Stomach (tissue), 8 donors: ENCODE measurements at regions not wholly inside any gene's neighbourhood (a gene's known extent, or its start where the extent isn't known, plus 50 kb on each side); places are given as distances from the start of the nearest gene placed in this dataset.

Experiments
- DNase-seq, 2 donors: peaks; one replicate each; pipeline versions ENCODE4 v3.0.0 to v3.0.0-alpha.2; 2013 to 2019
- H3K27ac ChIP-seq, 5 donors: fragments of 200-600 bp in 4 of 5; sonication (generic) in 4 of 5; one replicate each; pipeline ENCODE4 v1.5.1; 2013 to 2019; ENCODE audit warnings: mild to moderate bottlenecking in 1 of 5, moderate library complexity in 1 of 5
- H3K27me3 ChIP-seq, 3 donors: fragments of 200-600 bp; sonication (generic); one replicate each; pipeline ENCODE4 v1.5.1; 2017 to 2019; ENCODE audit warnings: mixed run types in 1 of 3
- H3K36me3 ChIP-seq, 4 donors: fragments of 200-600 bp; sonication (generic); 1 replicate in 3 of 4; 2 replicates in 1 of 4; pipeline ENCODE4 v1.5.1; 2016 to 2019
- H3K4me1 ChIP-seq, 4 donors: fragments of 200-600 bp; sonication (generic); one replicate each; pipeline ENCODE4 v1.5.1; 2016 to 2019
- H3K4me3 ChIP-seq, 4 donors: fragments of 200-600 bp; sonication (generic) in 3 of 4; one replicate each; pipeline ENCODE4 v1.5.1; 2016 to 2019; ENCODE audit warnings: mild to moderate bottlenecking in 1 of 4
- H3K9me3 ChIP-seq, 4 donors: fragments of 200-600 bp; sonication (generic); one replicate each; pipeline ENCODE4 v1.5.1; 2016 to 2019
- CTCF ChIP-seq, 7 experiments: fragments of 450-650 bp in 4 of 7; fragments of 200-600 bp in 3 of 7; sonication (generic) in 3 of 7; IDR thresholded peaks; one replicate each; pipeline ENCODE4 v1.5.1; 2016 to 2019; ENCODE audit warnings: antibody characterized with exemption in 7 of 7, control low read depth in 2 of 7, mild to moderate bottlenecking in 1 of 7
- EP300 ChIP-seq: sonication (generic); formaldehyde crosslinking; IDR thresholded peaks from one replicate; pipeline ENCODE4 v1.6.1; 2017; ENCODE audit warnings: antibody characterized with exemption
- POLR2A ChIP-seq, 4 donors: fragments of 450-650 bp; IDR thresholded peaks; one replicate each; pipeline ENCODE4 v1.6.1; 2016; ENCODE audit warnings: antibody characterized with exemption in 4 of 4, control low read depth in 2 of 4, mild to moderate bottlenecking in 1 of 4, moderate library complexity in 1 of 4
- POLR2AphosphoS5 ChIP-seq, 3 donors: sonication (generic); formaldehyde crosslinking; IDR thresholded peaks; one replicate each; pipeline ENCODE4 v1.6.1; 2016; ENCODE audit warnings: antibody characterized with exemption in 3 of 3
- WGBS, 5 donors: extraction: QIAGEN DNeasy Blood & Tissue Kit in 3 of 5; methylation state at CpG; one replicate each; pipeline versions ENCODE4 v1.1.5 to v1.1.7; 2013 to 2018; 5-methylcytosine and 5-hydroxymethylcytosine counted together
- intact Hi-C: fragments of 100-400 bp; cut with DNase I; formaldehyde crosslinking; loops from one replicate; pipeline ENCODE4 v1.15.1; 2023; ENCODE audit warnings: low total_unique reads
- donor health status: healthy with polysubstance abuse.
- donor health status: Bipolar disorder and iron deficiency.
- donor health status: healthy.

GRCh38 chr15:23823508-23823907, 136.4 kb upstream of the NDN start:
- Histone ChIP-seq H3K27ac (no peak overlapping the region), H3K27me3 (no peaks in the 10 kb centered on the region), H3K4me3 (no peak overlapping the region), H3K4me1 (no peaks in the 10 kb centered on the region), H3K36me3 (no peaks in the 10 kb centered on the region), H3K9me3 (peaks cover 0 to 16% (median 11%) of the 10 kb centered on the region in 4 donors)
- 69 to 89% (median 77%) methylated on average over 5 to 7 of the region's 7 CpGs for WGBS, 5 donors
- intact Hi-C loops, result no loop called here
- peak in 1 of 2 donors; percentile 1 for DNase-seq
- TF ChIP-seq POLR2A (IDR thresholded peaks at IDR 0.05), result no peak
- no peak for TF ChIP-seq POLR2AphosphoS5 (IDR thresholded peaks at IDR 0.05)
- TF ChIP-seq CTCF (IDR thresholded peaks at IDR 0.05), result no peak
- no peak for TF ChIP-seq EP300

- Histone ChIP-seq H3K4me1 (no peaks in the 10 kb centered on the region), H3K27ac (no peak overlapping the region), H3K4me3 (no peak overlapping the region), H3K36me3 (no peaks in the 10 kb centered on the region), H3K9me3 (peaks cover 0 to 12% (median 5%) of the 10 kb centered on the region in 4 donors), H3K27me3 (no peaks in the 10 kb centered on the region)
- intact Hi-C loops, result no loop called here
- TF ChIP-seq EP300 (no peak), POLR2AphosphoS5 (IDR thresholded peaks at IDR 0.05) (no peak), POLR2A (IDR thresholded peaks at IDR 0.05) (no peak), CTCF (IDR thresholded peaks at IDR 0.05) (no peak)
- no peak for DNase-seq
- WGBS, 5 donors, result 59 to 75% (median 61%) methylated on average over 1 of the region's 1 CpG
Measured at GRCh38 chr15:23828786-23829185, 141.7 kb upstream of the NDN start.

GRCh38 chr15:23835953-23836352, 148.8 kb upstream of the NDN start:
- H3K4me3 ChIP-seq, result no peak overlapping the region
- TF ChIP-seq CTCF (IDR thresholded peaks at IDR 0.05) (no peak), POLR2AphosphoS5 (IDR thresholded peaks at IDR 0.05) (no peak), POLR2A (IDR thresholded peaks at IDR 0.05) (no peak)
- 89 to 100% (median 93%) methylated on average over 2 of the region's 2 CpGs for WGBS, 5 donors

GRCh38 chr15:23839893-23840474, 152.9 kb upstream of the NDN start:
- 39 to 45% (median 42%) methylated on average over 6 of the region's 6 CpGs for WGBS, 5 donors
- Histone ChIP-seq H3K4me1 (no peaks in the 10 kb centered on the region), H3K4me3 (no peak overlapping the region), H3K27ac (no peak overlapping the region), H3K9me3 (peaks cover 0 to 20% (median 8%) of the 10 kb centered on the region in 4 donors), H3K36me3 (no peaks in the 10 kb centered on the region), H3K27me3 (no peaks in the 10 kb centered on the region)
- DNase-seq, result peak in 1 of 2 donors; percentile 5
- intact Hi-C loops, result loop anchor here (10.0 kb wide), 1 partner anchor 175 kb away; no protein-coding TSS in a partner anchor
- TF ChIP-seq POLR2A (IDR thresholded peaks at IDR 0.05), result no peak
- no peak for TF ChIP-seq POLR2AphosphoS5 (IDR thresholded peaks at IDR 0.05)
- TF ChIP-seq CTCF (IDR thresholded peaks at IDR 0.05), result no peak
- TF ChIP-seq EP300, result no peak

More at GRCh38 chr15:23835953-23836352, 148.8 kb upstream of the NDN start:
- H3K9me3 ChIP-seq, result peaks cover 0 to 17% (median 10%) of the 10 kb centered on the region in 4 donors
- no peaks in the 10 kb centered on the region for H3K4me1 ChIP-seq
- intact Hi-C loops, result no loop called here
- H3K27me3 ChIP-seq, result no peaks in the 10 kb centered on the region
- H3K36me3 ChIP-seq, result no peaks in the 10 kb centered on the region
- no peak overlapping the region for H3K27ac ChIP-seq
- DNase-seq, result no peak
